ENCODE measurements at regions not wholly inside any gene's neighbourhood (a gene's known extent, or its start where the extent isn't known, plus 50 kb on each side); places are given as distances from the start of the nearest gene placed in this dataset.

DNA sequence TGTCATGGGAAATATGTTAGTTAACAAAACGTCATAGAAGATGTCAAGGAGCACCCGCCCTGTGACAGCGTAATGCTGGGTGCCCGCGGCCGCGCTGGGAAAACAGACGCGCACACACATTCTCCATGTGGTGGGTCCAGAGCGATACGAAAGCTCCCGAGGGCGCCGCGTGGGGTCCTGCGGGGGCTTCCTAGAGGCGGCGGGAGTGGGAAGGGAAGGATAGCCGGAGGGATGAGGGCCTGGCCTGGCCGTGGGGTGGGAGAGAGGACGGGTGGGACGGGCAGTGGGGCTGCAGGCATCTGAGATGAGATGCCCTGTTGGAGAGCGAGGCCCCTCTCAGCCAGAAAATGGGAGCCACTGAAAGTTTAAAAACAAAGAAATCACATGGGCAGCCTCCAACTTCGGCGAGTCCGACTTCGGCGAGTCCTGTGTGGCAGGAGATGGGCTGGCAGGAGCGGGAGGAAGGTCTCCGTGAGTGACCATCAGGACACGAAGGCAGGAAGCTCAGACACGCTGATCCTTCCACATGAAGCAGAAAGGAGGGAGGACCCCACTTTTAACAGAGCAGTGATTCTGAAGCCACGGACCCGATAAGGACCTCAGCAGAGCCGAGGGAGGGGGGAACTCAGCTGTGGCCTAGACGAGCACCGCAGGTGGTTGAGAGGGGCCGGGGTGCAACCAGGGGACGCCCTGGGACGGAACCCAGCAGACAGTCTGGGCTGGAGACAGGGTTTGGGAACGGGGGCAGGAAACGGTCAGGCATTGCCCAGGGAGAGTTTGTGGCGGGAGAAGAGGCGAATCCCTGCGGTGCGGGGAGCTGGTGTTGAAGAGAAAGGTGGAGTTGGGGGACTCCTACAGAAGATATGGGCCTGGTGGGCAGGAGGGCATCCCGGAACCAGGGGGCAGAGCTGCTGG, 114.1 kb upstream of the FRMD1 start:
- Mint-ChIP-seq H3K27me3 (ENCODE audit: unreplicated experiment) (peaks cover 23% of the 10 kb centered on the region), H3K27ac (ENCODE audit: unreplicated experiment) (no peak overlapping the region)

GRCh38 chr6:168192195-168192900, 113.3 kb upstream of the FRMD1 start:
- Mint-ChIP-seq H3K4me1 (ENCODE audit: unreplicated experiment) (peaks cover 2% of the 10 kb centered on the region), H3K36me3 (ENCODE audit: unreplicated experiment) (no peaks in the 10 kb centered on the region), H3K4me3 (ENCODE audit: unreplicated experiment) (no peak overlapping the region), H3K27ac (ENCODE audit: unreplicated experiment) (no peak overlapping the region), H3K27me3 (ENCODE audit: unreplicated experiment) (peaks cover 23% of the 10 kb centered on the region), H3K9me3 (ENCODE audit: unreplicated experiment) (no peaks in the 10 kb centered on the region)
- TF ChIP-seq, protein P1, sequence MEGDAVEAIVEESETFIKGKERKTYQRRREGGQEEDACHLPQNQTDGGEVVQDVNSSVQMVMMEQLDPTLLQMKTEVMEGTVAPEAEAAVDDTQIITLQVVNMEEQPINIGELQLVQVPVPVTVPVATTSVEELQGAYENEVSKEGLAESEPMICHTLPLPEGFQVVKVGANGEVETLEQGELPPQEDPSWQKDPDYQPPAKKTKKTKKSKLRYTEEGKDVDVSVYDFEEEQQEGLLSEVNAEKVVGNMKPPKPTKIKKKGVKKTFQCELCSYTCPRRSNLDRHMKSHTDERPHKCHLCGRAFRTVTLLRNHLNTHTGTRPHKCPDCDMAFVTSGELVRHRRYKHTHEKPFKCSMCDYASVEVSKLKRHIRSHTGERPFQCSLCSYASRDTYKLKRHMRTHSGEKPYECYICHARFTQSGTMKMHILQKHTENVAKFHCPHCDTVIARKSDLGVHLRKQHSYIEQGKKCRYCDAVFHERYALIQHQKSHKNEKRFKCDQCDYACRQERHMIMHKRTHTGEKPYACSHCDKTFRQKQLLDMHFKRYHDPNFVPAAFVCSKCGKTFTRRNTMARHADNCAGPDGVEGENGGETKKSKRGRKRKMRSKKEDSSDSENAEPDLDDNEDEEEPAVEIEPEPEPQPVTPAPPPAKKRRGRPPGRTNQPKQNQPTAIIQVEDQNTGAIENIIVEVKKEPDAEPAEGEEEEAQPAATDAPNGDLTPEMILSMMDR (IDR thresholded peaks at IDR 0.05): no peak
- DNase-seq (ENCODE audit: extremely low spot score, unreplicated experiment): peak; percentile 49

More for the DNA sequence above, 114.1 kb upstream of the FRMD1 start:
- Mint-ChIP-seq H3K4me3 (ENCODE audit: unreplicated experiment) (no peak overlapping the region), H3K36me3 (ENCODE audit: unreplicated experiment) (no peaks in the 10 kb centered on the region), H3K9me3 (ENCODE audit: unreplicated experiment) (no peaks in the 10 kb centered on the region), H3K4me1 (ENCODE audit: unreplicated experiment) (peaks cover 2% of the 10 kb centered on the region)
- TF ChIP-seq, protein P1 (IDR thresholded peaks at IDR 0.05): no peak
- DNase-seq (ENCODE audit: extremely low spot score, unreplicated experiment): peak; percentile 80

DNA sequence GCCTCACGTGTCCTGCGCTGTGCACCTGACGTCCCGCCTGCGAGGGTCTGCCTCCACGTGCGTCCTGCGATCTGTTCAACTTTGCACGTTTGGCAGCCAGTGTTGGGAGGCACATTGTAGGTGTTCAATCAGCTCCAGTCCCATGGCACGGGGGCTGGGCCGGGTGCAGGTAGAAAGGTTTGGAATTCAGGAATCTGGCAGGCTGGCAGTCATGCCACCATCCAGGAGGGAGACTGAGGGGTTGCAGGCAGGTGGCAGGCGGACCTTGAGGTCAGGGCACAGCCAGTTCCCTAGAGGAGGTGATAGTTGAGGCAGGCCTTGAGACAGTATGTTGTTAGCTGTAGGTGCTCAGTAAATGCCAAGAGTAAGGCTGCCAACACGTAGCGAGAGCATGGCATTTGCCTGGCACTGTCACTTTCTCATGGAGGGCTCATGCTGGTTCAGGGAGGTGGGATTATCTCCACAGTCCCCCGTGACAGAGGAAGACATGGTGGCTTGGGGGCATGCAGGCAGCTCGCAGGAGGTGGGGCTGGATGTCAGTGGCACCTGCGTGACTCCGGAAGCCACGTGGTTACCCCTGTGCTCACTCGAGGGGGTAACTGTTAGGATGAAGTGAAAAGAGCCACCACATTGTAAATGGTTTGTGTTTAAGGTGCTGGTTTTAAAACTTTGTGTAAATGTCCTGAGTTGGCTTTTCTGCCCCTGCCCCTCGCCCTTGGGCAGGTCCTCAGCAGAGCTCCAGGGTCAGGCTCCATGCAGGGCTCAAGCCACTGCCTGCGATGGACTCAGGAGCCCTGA, 111.8 kb upstream of the FRMD1 start:
- H3K27ac Mint-ChIP-seq (ENCODE audit: unreplicated experiment): no peak overlapping the region
- no peak overlapping the region for H3K4me3 Mint-ChIP-seq (ENCODE audit: unreplicated experiment)
- H3K27me3 Mint-ChIP-seq (ENCODE audit: unreplicated experiment): peaks cover 23% of the 10 kb centered on the region
- H3K36me3 Mint-ChIP-seq (ENCODE audit: unreplicated experiment): no peaks in the 10 kb centered on the region
- peak; percentile 76 for DNase-seq (ENCODE audit: extremely low spot score, unreplicated experiment)
- peaks cover 2% of the 10 kb centered on the region for H3K4me1 Mint-ChIP-seq (ENCODE audit: unreplicated experiment)
- TF ChIP-seq, protein P1 (IDR thresholded peaks at IDR 0.05): no peak
- H3K9me3 Mint-ChIP-seq (ENCODE audit: unreplicated experiment): no peaks in the 10 kb centered on the region

DNA sequence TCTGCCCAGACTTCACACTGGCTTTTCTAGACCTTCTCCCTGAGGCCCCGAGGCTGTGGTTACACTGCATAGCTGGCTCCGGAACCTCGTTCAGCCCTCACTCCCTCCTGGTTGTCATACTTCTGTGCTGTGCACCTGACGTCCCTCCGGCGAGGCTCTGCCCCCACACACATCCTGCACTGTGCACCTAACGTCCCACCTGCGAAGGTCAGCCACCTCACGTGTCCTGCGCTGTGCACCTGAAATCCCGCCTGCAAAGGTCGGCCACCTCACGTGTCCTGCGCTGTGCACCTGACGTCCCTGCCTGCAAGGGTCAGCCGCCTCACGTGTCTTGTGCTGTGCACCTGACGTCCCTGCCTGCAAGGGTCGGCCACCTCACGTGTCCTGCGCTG, 111.0 kb upstream of the FRMD1 start:
- no peaks in the 10 kb centered on the region for H3K9me3 Mint-ChIP-seq (ENCODE audit: unreplicated experiment)
- TF ChIP-seq, protein P1 (IDR thresholded peaks at IDR 0.05): no peak
- peaks cover 2% of the 10 kb centered on the region for H3K4me1 Mint-ChIP-seq (ENCODE audit: unreplicated experiment)
- H3K36me3 Mint-ChIP-seq (ENCODE audit: unreplicated experiment): no peaks in the 10 kb centered on the region
- H3K27me3 Mint-ChIP-seq (ENCODE audit: unreplicated experiment): peaks cover 23% of the 10 kb centered on the region
- DNase-seq (ENCODE audit: extremely low spot score, unreplicated experiment): peak; percentile 72
- H3K4me3 Mint-ChIP-seq (ENCODE audit: unreplicated experiment): no peak overlapping the region
- H3K27ac Mint-ChIP-seq (ENCODE audit: unreplicated experiment): no peak overlapping the region
